Thymus (tissue), 11 donors: ENCODE measurements at regions not wholly inside any gene's neighbourhood (a gene's known extent, or its start where the extent isn't known, plus 50 kb on each side); places are given as distances from the start of the nearest gene placed in this dataset.

ENCODE experiments used
- DNase-seq, 9 donors: peaks; one replicate each; pipeline ENCODE4 v3.0.0-alpha.2; 2013; ENCODE audit warnings: low spot score in 9 of 9, low read depth in 6 of 9, missing footprints in 1 of 9
- H3K27ac ChIP-seq, 2 donors: one replicate each; pipeline ENCODE4 v1.5.1; 2013; ENCODE audit warnings: control low read depth in 1 of 2, low read depth in 1 of 2, low read length in 1 of 2, mild to moderate bottlenecking in 1 of 2, moderate library complexity in 1 of 2
- H3K27me3 ChIP-seq, 2 donors: one replicate each; pipeline ENCODE4 v1.5.1; 2013; ENCODE audit warnings: low read length in 1 of 2; ENCODE audit not compliant: control insufficient read depth in 2 of 2, insufficient read depth in 1 of 2
- H3K36me3 ChIP-seq, 2 donors: one replicate each; pipeline ENCODE4 v1.5.1; 2013; ENCODE audit warnings: low read length in 1 of 2, mild to moderate bottlenecking in 1 of 2, moderate library complexity in 1 of 2; ENCODE audit not compliant: control insufficient read depth in 2 of 2, insufficient read depth in 2 of 2
- H3K4me1 ChIP-seq, 2 donors: one replicate each; pipeline ENCODE4 v1.5.1; 2013; ENCODE audit warnings: low read length in 2 of 2; ENCODE audit not compliant: control insufficient read depth in 2 of 2, insufficient read depth in 2 of 2
- H3K4me3 ChIP-seq, 2 donors: one replicate each; pipeline ENCODE4 v1.5.1; 2013; ENCODE audit warnings: low read length in 2 of 2, control low read depth in 1 of 2, mild to moderate bottlenecking in 1 of 2
- H3K9me3 ChIP-seq, 2 donors: one replicate each; pipeline ENCODE4 v1.5.1; 2013; ENCODE audit warnings: low read length in 1 of 2, mild to moderate bottlenecking in 1 of 2; ENCODE audit not compliant: control insufficient read depth in 2 of 2, insufficient read depth in 1 of 2
- WGBS: extraction: QIAGEN DNeasy Blood & Tissue Kit; methylation state at CpG from one replicate; pipeline ENCODE4 v1.1.7; 2013; 5-methylcytosine and 5-hydroxymethylcytosine counted together
- donor health status: healthy.

- 63% methylated on average over 7 of the region's 7 CpGs for WGBS
- H3K27ac ChIP-seq, result no peak overlapping the region
- H3K9me3 ChIP-seq, result no peaks in the 10 kb centered on the region
- H3K36me3 ChIP-seq, result no peaks in the 10 kb centered on the region
- H3K4me1 ChIP-seq, result no peaks in the 10 kb centered on the region
- H3K4me3 ChIP-seq, result no peak overlapping the region
- H3K27me3 ChIP-seq, result no peaks in the 10 kb centered on the region
- DNase-seq, result no peak
Measured at GRCh38 chr6:91161246-91161645, 574.4 kb upstream of the MAP3K7 start.

DNA sequence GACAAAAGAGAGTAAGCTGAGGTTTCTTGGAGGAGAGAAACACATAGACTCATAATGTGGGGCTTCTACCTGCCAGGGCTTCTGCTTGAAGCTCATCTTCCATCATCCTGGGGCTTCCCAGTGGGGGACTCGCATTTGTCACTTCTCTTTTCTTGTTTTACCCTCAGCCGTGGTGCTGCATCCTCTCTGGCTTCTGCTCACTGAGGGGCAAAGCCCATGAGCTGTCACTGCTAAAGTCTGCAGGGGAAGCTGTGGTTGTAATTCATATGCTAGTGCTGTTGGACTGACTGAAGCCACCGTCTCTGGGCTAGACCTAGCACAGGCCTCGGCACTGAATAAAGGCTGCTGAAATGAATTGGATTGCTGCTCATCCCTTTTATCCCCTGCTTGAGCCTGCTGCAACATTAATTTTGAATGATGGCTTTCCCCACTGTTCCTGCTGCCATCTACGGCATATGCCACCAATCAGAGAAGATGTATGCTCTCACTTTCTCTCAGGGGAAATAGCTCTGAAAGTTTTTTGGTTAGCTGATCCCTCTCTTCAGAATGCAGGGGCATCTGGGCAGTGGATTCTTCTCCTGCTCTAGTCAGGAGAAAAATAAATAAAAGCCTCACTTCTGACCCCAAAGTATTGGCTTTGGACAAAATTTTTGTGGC, 568.4 kb upstream of the MAP3K7 start:
- Histone ChIP-seq H3K9me3 (no peaks in the 10 kb centered on the region), H3K4me1 (no peaks in the 10 kb centered on the region), H3K4me3 (no peak overlapping the region), H3K36me3 (no peaks in the 10 kb centered on the region), H3K27ac (no peak overlapping the region), H3K27me3 (no peaks in the 10 kb centered on the region)
- 23% methylated on average over 5 of the region's 5 CpGs for WGBS
- no peak for DNase-seq

GRCh38 chr6:91152824-91153223, 566.0 kb upstream of the MAP3K7 start:
- Histone ChIP-seq H3K27ac (no peak overlapping the region), H3K36me3 (no peaks in the 10 kb centered on the region), H3K27me3 (no peaks in the 10 kb centered on the region), H3K4me3 (no peak overlapping the region), H3K9me3 (no peaks in the 10 kb centered on the region), H3K4me1 (no peaks in the 10 kb centered on the region)
- 76% methylated on average over 5 of the region's 5 CpGs for WGBS
- no peak for DNase-seq

GRCh38 chr6:91149956-91150705, 563.3 kb upstream of the MAP3K7 start:
- no peak overlapping the region for H3K4me3 ChIP-seq
- H3K27ac ChIP-seq, result no peak overlapping the region
- WGBS, result 89% methylated on average over 2 of the region's 2 CpGs
- H3K27me3 ChIP-seq, result no peaks in the 10 kb centered on the region
- no peaks in the 10 kb centered on the region for H3K36me3 ChIP-seq
- no peak for DNase-seq
- no peaks in the 10 kb centered on the region for H3K9me3 ChIP-seq
- no peaks in the 10 kb centered on the region for H3K4me1 ChIP-seq

GRCh38 chr6:91149246-91149955, 562.5 kb upstream of the MAP3K7 start:
- Histone ChIP-seq H3K27ac (no peak overlapping the region), H3K9me3 (no peaks in the 10 kb centered on the region), H3K36me3 (no peaks in the 10 kb centered on the region), H3K4me1 (no peaks in the 10 kb centered on the region), H3K4me3 (no peak overlapping the region), H3K27me3 (no peaks in the 10 kb centered on the region)
- WGBS, result 86% methylated on average over 8 of the region's 8 CpGs
- DNase-seq, result no peak

GRCh38 chr6:91144126-91144525, 557.3 kb upstream of the MAP3K7 start:
- no peak for DNase-seq
- Histone ChIP-seq H3K9me3 (no peaks in the 10 kb centered on the region), H3K27me3 (no peaks in the 10 kb centered on the region), H3K4me1 (no peaks in the 10 kb centered on the region), H3K27ac (no peak overlapping the region), H3K36me3 (no peaks in the 10 kb centered on the region), H3K4me3 (no peak overlapping the region)
- WGBS, result 86% methylated on average over 3 of the region's 3 CpGs

- 89% methylated on average over 3 of the region's 3 CpGs for WGBS
- H3K27me3 ChIP-seq, result no peaks in the 10 kb centered on the region
- H3K36me3 ChIP-seq, result no peaks in the 10 kb centered on the region
- H3K9me3 ChIP-seq, result no peaks in the 10 kb centered on the region
- H3K27ac ChIP-seq, result no peak overlapping the region
- no peak overlapping the region for H3K4me3 ChIP-seq
- no peak for DNase-seq
- no peaks in the 10 kb centered on the region for H3K4me1 ChIP-seq
Measured at GRCh38 chr6:91142154-91142553, 555.3 kb upstream of the MAP3K7 start.

GRCh38 chr6:91141346-91141745, 554.5 kb upstream of the MAP3K7 start:
- H3K4me1 ChIP-seq, result no peaks in the 10 kb centered on the region
- no peak overlapping the region for H3K4me3 ChIP-seq
- H3K36me3 ChIP-seq, result no peaks in the 10 kb centered on the region
- WGBS, result 52% methylated on average over 3 of the region's 3 CpGs
- no peaks in the 10 kb centered on the region for H3K27me3 ChIP-seq
- H3K27ac ChIP-seq, result no peak overlapping the region
- no peak for DNase-seq
- no peaks in the 10 kb centered on the region for H3K9me3 ChIP-seq

- H3K9me3 ChIP-seq, result no peaks in the 10 kb centered on the region
- no peaks in the 10 kb centered on the region for H3K27me3 ChIP-seq
- no peaks in the 10 kb centered on the region for H3K4me1 ChIP-seq
- no peak overlapping the region for H3K4me3 ChIP-seq
- no peak for DNase-seq
- 48% methylated on average over 2 of the region's 2 CpGs for WGBS
- H3K27ac ChIP-seq, result no peak overlapping the region
- H3K36me3 ChIP-seq, result no peaks in the 10 kb centered on the region
Measured at GRCh38 chr6:91140449-91140848, 553.6 kb upstream of the MAP3K7 start.
